ENCODE measurements at regions not wholly inside any gene's neighbourhood (a gene's known extent, or its start where the extent isn't known, plus 50 kb on each side); places are given as distances from the start of the nearest gene placed in this dataset.

DNA sequence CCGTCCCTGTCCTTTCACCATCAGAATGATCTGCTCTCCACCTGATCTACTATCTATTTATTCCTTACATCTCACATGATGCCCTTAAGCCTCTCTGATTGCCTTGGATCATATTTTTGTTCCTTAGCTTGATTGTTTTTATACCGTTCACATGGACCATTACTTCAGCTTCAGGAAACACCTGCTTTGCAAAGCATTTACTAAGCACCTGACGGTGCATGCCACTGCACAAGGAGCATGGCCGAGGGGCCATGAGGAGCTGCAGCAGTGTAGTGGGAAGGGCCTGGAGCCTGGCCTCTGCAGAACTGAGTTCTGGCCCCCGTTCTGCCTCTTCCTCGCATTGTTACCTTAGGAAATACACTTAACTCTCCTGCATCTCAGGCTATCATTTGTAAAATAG, 124.1 kb upstream of the NDUFV2 start:
- no peak for TF ChIP-seq POLR2A (IDR thresholded peaks at IDR 0.05)
- TF ChIP-seq, protein P1, sequence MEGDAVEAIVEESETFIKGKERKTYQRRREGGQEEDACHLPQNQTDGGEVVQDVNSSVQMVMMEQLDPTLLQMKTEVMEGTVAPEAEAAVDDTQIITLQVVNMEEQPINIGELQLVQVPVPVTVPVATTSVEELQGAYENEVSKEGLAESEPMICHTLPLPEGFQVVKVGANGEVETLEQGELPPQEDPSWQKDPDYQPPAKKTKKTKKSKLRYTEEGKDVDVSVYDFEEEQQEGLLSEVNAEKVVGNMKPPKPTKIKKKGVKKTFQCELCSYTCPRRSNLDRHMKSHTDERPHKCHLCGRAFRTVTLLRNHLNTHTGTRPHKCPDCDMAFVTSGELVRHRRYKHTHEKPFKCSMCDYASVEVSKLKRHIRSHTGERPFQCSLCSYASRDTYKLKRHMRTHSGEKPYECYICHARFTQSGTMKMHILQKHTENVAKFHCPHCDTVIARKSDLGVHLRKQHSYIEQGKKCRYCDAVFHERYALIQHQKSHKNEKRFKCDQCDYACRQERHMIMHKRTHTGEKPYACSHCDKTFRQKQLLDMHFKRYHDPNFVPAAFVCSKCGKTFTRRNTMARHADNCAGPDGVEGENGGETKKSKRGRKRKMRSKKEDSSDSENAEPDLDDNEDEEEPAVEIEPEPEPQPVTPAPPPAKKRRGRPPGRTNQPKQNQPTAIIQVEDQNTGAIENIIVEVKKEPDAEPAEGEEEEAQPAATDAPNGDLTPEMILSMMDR (IDR thresholded peaks at IDR 0.05) = no peak

Data from testis (tissue), 2 donors.